ENCODE measurements at regions not wholly inside any gene's neighbourhood (a gene's known extent, or its start where the extent isn't known, plus 50 kb on each side); places are given as distances from the start of the nearest gene placed in this dataset.

- TF ChIP-seq CTCF (conservative IDR thresholded peaks at IDR 0.05; ENCODE audit: low read depth, low read length): no peak
- no peak overlapping the region for H3K4me3 ChIP-seq (ENCODE audit: low read depth, low read length)
- DNase-seq (ENCODE audit: low read depth): no peak
These were observed 518.0 kb upstream of the MEF2C start for GRCh38 chr5:89401012-89401411.

- DNase-seq (ENCODE audit: low read depth): peak; percentile 52
- no peak for TF ChIP-seq CTCF (conservative IDR thresholded peaks at IDR 0.05; ENCODE audit: low read depth, low read length)
- H3K4me3 ChIP-seq (ENCODE audit: low read depth, low read length): no peak overlapping the region
These were observed 516.6 kb upstream of the MEF2C start for GRCh38 chr5:89399548-89399947.

GRCh38 chr5:89397096-89397495 lies 514.1 kb upstream of the MEF2C start:
- no peak for TF ChIP-seq CTCF (conservative IDR thresholded peaks at IDR 0.05; ENCODE audit: low read depth, low read length)
- no peak overlapping the region for H3K4me3 ChIP-seq (ENCODE audit: low read depth, low read length)
- DNase-seq (ENCODE audit: low read depth): peak; percentile 57

- no peak overlapping the region for H3K4me3 ChIP-seq (ENCODE audit: low read depth, low read length)
- DNase-seq (ENCODE audit: low read depth): peak; percentile 81
- TF ChIP-seq CTCF (conservative IDR thresholded peaks at IDR 0.05; ENCODE audit: low read depth, low read length): no peak
These were observed 513.4 kb upstream of the MEF2C start for GRCh38 chr5:89396278-89396954.

GRCh38 chr5:89395111-89395510 lies 512.1 kb upstream of the MEF2C start:
- no peak for TF ChIP-seq CTCF (conservative IDR thresholded peaks at IDR 0.05; ENCODE audit: low read depth, low read length)
- no peak for DNase-seq (ENCODE audit: low read depth)
- no peak overlapping the region for H3K4me3 ChIP-seq (ENCODE audit: low read depth, low read length)

GRCh38 chr5:89388872-89389271 lies 505.9 kb upstream of the MEF2C start:
- no peak for TF ChIP-seq CTCF (conservative IDR thresholded peaks at IDR 0.05; ENCODE audit: low read depth, low read length)
- no peak overlapping the region for H3K4me3 ChIP-seq (ENCODE audit: low read depth, low read length)

GRCh38 chr5:89384391-89384790 lies 501.4 kb upstream of the MEF2C start:
- no peak for DNase-seq (ENCODE audit: low read depth)
- H3K4me3 ChIP-seq (ENCODE audit: low read depth, low read length): no peak overlapping the region
- TF ChIP-seq CTCF (conservative IDR thresholded peaks at IDR 0.05; ENCODE audit: low read depth, low read length): no peak

More at GRCh38 chr5:89388872-89389271, 505.9 kb upstream of the MEF2C start:
- peak; percentile 13 for DNase-seq (ENCODE audit: low read depth)
